HAP-1 (cell line): ENCODE measurements at regions not wholly inside any gene's neighbourhood (a gene's known extent, or its start where the extent isn't known, plus 50 kb on each side); places are given as distances from the start of the nearest gene placed in this dataset.

Source experiments
- DNase-seq, 2 experiments: peaks; one replicate each; pipeline ENCODE4 v3.0.0-alpha.2; 2016 to 2020; ENCODE audit warnings: low spot score in 2 of 2
- H3K27me3 ChIP-seq: fragments of 250-450 bp; sonication (Bioruptor Pico); 2 replicates; pipeline ENCODE4 v1.5.1; 2020; ENCODE audit warnings: low read depth, mild to moderate bottlenecking, moderate library complexity
- H3K36me3 ChIP-seq: fragments of 250-450 bp; sonication (Bioruptor Pico); replicated peaks from 2 replicates; pipeline ENCODE4 v1.5.1; 2020; ENCODE audit warnings: mild to moderate bottlenecking
- H3K4me1 ChIP-seq: fragments of 250-450 bp; sonication (Bioruptor Pico); 2 replicates; pipeline ENCODE4 v1.5.1; 2020; ENCODE audit warnings: mild to moderate bottlenecking
- H3K4me3 ChIP-seq: fragments of 250-450 bp; sonication (Bioruptor Pico); 2 replicates; pipeline ENCODE4 v1.5.1; 2020; ENCODE audit warnings: mild to moderate bottlenecking, moderate library complexity
- H3K9me3 ChIP-seq: fragments of 250-450 bp; sonication (Bioruptor Pico); 2 replicates; pipeline ENCODE4 v1.5.1; 2020; ENCODE audit warnings: mild to moderate bottlenecking, moderate library complexity
- in situ Hi-C: fragments of 300-500 bp; cut with MboI; formaldehyde crosslinking; loops from 3 replicates; pipeline ENCODE4 v1.14.3; 2020; ENCODE audit warnings: low sequenced_read_pairs, inconsistent platforms, mixed read lengths

- no peak for DNase-seq
- in situ Hi-C loops: no loop called here
- H3K4me3 ChIP-seq: no peak overlapping the region
Measured at GRCh38 chr2:64392529-64392928, 61.4 kb upstream of the LGALSL start.

GRCh38 chr2:64393383-64394010, 60.5 kb upstream of the LGALSL start:
- in situ Hi-C loops: no loop called here
- Histone ChIP-seq H3K4me3 (no peak overlapping the region), H3K27me3 (no peaks in the 10 kb centered on the region), H3K9me3 (no peaks in the 10 kb centered on the region), H3K36me3 (no peaks in the 10 kb centered on the region), H3K4me1 (no peaks in the 10 kb centered on the region)
- no peak for DNase-seq

More at GRCh38 chr2:64392529-64392928, 61.4 kb upstream of the LGALSL start:
- H3K36me3 ChIP-seq: no peaks in the 10 kb centered on the region
- no peaks in the 10 kb centered on the region for H3K27me3 ChIP-seq
- H3K4me1 ChIP-seq: no peaks in the 10 kb centered on the region
- H3K9me3 ChIP-seq: no peaks in the 10 kb centered on the region

- H3K4me3 ChIP-seq: no peak overlapping the region
- no peaks in the 10 kb centered on the region for H3K36me3 ChIP-seq
- H3K27me3 ChIP-seq: no peaks in the 10 kb centered on the region
- no peaks in the 10 kb centered on the region for H3K9me3 ChIP-seq
- DNase-seq: no peak
- no peaks in the 10 kb centered on the region for H3K4me1 ChIP-seq
- in situ Hi-C loops: no loop called here
Measured at GRCh38 chr2:64394153-64394552, 59.8 kb upstream of the LGALSL start.

- Histone ChIP-seq H3K27me3 (no peaks in the 10 kb centered on the region), H3K9me3 (no peaks in the 10 kb centered on the region), H3K4me3 (no peak overlapping the region), H3K4me1 (no peaks in the 10 kb centered on the region), H3K36me3 (no peaks in the 10 kb centered on the region)
- in situ Hi-C loops: no loop called here
- no peak for DNase-seq
Measured at GRCh38 chr2:64396001-64396400, 58.0 kb upstream of the LGALSL start.

GRCh38 chr2:64396551-64396950, 57.4 kb upstream of the LGALSL start:
- in situ Hi-C loops: no loop called here
- H3K27me3 ChIP-seq: no peaks in the 10 kb centered on the region
- H3K4me3 ChIP-seq: no peak overlapping the region
- DNase-seq: no peak
- H3K9me3 ChIP-seq: no peaks in the 10 kb centered on the region
- no peaks in the 10 kb centered on the region for H3K36me3 ChIP-seq
- H3K4me1 ChIP-seq: no peaks in the 10 kb centered on the region; the same call in 1 of the 2 replicates

GRCh38 chr2:64398516-64399129, 55.3 kb upstream of the LGALSL start:
- no peak for DNase-seq
- H3K36me3 ChIP-seq: no peaks in the 10 kb centered on the region
- in situ Hi-C loops: no loop called here
- H3K4me3 ChIP-seq: no peak overlapping the region
- no peaks in the 10 kb centered on the region for H3K27me3 ChIP-seq
- H3K9me3 ChIP-seq: no peaks in the 10 kb centered on the region
- H3K4me1 ChIP-seq: peaks cover under 1% of the 10 kb centered on the region; the same call in 1 of the 2 replicates

GRCh38 chr2:64399521-64399920, 54.4 kb upstream of the LGALSL start:
- H3K4me1 ChIP-seq: peaks cover 8% of the 10 kb centered on the region
- in situ Hi-C loops: no loop called here
- DNase-seq: no peak
- no peaks in the 10 kb centered on the region for H3K27me3 ChIP-seq
- H3K9me3 ChIP-seq: no peaks in the 10 kb centered on the region
- H3K36me3 ChIP-seq: no peaks in the 10 kb centered on the region
- H3K4me3 ChIP-seq: no peak overlapping the region

- Histone ChIP-seq H3K4me1 (peaks cover 13% of the 10 kb centered on the region), H3K36me3 (no peaks in the 10 kb centered on the region), H3K9me3 (no peaks in the 10 kb centered on the region), H3K4me3 (no peak overlapping the region), H3K27me3 (no peaks in the 10 kb centered on the region)
- in situ Hi-C loops: no loop called here
- no peak for DNase-seq
Measured at GRCh38 chr2:64400105-64400728, 53.7 kb upstream of the LGALSL start.

GRCh38 chr2:64400733-64401528, 53.0 kb upstream of the LGALSL start:
- H3K36me3 ChIP-seq: no peaks in the 10 kb centered on the region
- no peaks in the 10 kb centered on the region for H3K27me3 ChIP-seq
- no peaks in the 10 kb centered on the region for H3K9me3 ChIP-seq
- peaks cover 13% of the 10 kb centered on the region for H3K4me1 ChIP-seq
- in situ Hi-C loops: no loop called here
- DNase-seq: no peak
- H3K4me3 ChIP-seq: no peak overlapping the region

- Histone ChIP-seq H3K27me3 (no peaks in the 10 kb centered on the region), H3K36me3 (no peaks in the 10 kb centered on the region), H3K4me3 (no peak overlapping the region), H3K9me3 (no peaks in the 10 kb centered on the region), H3K4me1 (peaks cover 13% of the 10 kb centered on the region)
- in situ Hi-C loops: no loop called here
- DNase-seq: peak in 1 of 2 experiments; percentile 8
Measured at GRCh38 chr2:64401529-64401880, 52.5 kb upstream of the LGALSL start.

GRCh38 chr2:64402876-64403275, 51.1 kb upstream of the LGALSL start:
- Histone ChIP-seq H3K9me3 (no peaks in the 10 kb centered on the region), H3K36me3 (no peaks in the 10 kb centered on the region), H3K4me3 (no peak overlapping the region), H3K27me3 (no peaks in the 10 kb centered on the region), H3K4me1 (peaks cover 13% of the 10 kb centered on the region)
- DNase-seq: no peak
- in situ Hi-C loops: no loop called here

- Histone ChIP-seq H3K4me1 (peaks cover 13% of the 10 kb centered on the region), H3K4me3 (no peak overlapping the region)
Measured at GRCh38 chr2:64403426-64403825, 50.5 kb upstream of the LGALSL start.

GRCh38 chr2:64404002-64404731, 49.8 kb upstream of the LGALSL start:
- H3K4me3 ChIP-seq: no peak overlapping the region
- in situ Hi-C loops: no loop called here
- H3K36me3 ChIP-seq: no peaks in the 10 kb centered on the region
- H3K9me3 ChIP-seq: no peaks in the 10 kb centered on the region
- no peaks in the 10 kb centered on the region for H3K27me3 ChIP-seq
- DNase-seq: peak; percentile 14 to 65
- peaks cover 13% of the 10 kb centered on the region for H3K4me1 ChIP-seq

More at GRCh38 chr2:64403426-64403825, 50.5 kb upstream of the LGALSL start:
- Histone ChIP-seq H3K9me3 (no peaks in the 10 kb centered on the region), H3K27me3 (no peaks in the 10 kb centered on the region), H3K36me3 (no peaks in the 10 kb centered on the region)
- in situ Hi-C loops: no loop called here
- no peak for DNase-seq
